ENCODE measurements at regions not wholly inside any gene's neighbourhood (a gene's known extent, or its start where the extent isn't known, plus 50 kb on each side); places are given as distances from the start of the nearest gene placed in this dataset.

DNA sequence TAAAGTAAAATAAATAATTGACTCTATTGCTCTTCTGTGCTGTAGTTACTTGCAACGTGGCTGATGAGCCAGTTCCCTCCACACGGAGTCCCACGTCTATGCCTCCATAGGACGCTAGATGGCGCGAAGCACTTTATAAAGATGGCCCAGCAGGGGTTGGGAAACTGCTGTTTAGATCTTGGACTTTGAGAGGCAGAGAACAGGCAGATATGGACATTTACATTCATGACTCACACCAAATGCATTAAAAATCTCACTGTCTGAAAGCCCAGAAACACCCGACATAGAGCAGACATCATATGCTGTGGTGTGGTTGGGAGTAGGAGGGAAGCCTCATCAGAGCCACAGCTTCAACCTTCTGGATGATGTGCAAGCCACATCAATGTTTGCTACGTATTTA is 643.1 kb upstream of the ARGLU1 start:
- TF ChIP-seq, protein P1, sequence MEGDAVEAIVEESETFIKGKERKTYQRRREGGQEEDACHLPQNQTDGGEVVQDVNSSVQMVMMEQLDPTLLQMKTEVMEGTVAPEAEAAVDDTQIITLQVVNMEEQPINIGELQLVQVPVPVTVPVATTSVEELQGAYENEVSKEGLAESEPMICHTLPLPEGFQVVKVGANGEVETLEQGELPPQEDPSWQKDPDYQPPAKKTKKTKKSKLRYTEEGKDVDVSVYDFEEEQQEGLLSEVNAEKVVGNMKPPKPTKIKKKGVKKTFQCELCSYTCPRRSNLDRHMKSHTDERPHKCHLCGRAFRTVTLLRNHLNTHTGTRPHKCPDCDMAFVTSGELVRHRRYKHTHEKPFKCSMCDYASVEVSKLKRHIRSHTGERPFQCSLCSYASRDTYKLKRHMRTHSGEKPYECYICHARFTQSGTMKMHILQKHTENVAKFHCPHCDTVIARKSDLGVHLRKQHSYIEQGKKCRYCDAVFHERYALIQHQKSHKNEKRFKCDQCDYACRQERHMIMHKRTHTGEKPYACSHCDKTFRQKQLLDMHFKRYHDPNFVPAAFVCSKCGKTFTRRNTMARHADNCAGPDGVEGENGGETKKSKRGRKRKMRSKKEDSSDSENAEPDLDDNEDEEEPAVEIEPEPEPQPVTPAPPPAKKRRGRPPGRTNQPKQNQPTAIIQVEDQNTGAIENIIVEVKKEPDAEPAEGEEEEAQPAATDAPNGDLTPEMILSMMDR (IDR thresholded peaks at IDR 0.05; ENCODE audit: insufficient read depth in 1 of 2, low read depth in 1 of 2, low read length in 1 of 2, severe bottlenecking in 1 of 2, unreplicated experiment in 1 of 2) = peak; percentile 86 to 97
- Histone ChIP-seq H3K27me3 (replicated peaks; ENCODE audit: control insufficient read depth, insufficient read depth, low read length) (0 out of 2 replicates have a peak, but pooled peaks cover 2% of the 10 kb centered on the region), H3K36me3 (ENCODE audit: control insufficient read depth, insufficient read depth, low read length) (no peaks in the 10 kb centered on the region), H3K9me3 (no peaks in the 10 kb centered on the region), H3K4me1 (no peaks in the 10 kb centered on the region), H3K4me3 (ENCODE audit: low read depth, low read length) (no peak overlapping the region)
- Mint-ChIP-seq H3K4me3 (ENCODE audit: unreplicated experiment) (no peak overlapping the region), H3K4me1 (ENCODE audit: low read depth, unreplicated experiment) (peaks cover 12% of the 10 kb centered on the region), H3K27me3 (ENCODE audit: insufficient read depth, unreplicated experiment) (peaks cover 16% of the 10 kb centered on the region), H3K9me3 (ENCODE audit: unreplicated experiment) (no peaks in the 10 kb centered on the region), H3K36me3 (ENCODE audit: insufficient read depth, unreplicated experiment) (no peaks in the 10 kb centered on the region), H3K27ac (ENCODE audit: unreplicated experiment) (no peak overlapping the region)
- DNase-seq = peak; percentile 79 to 81
- BruUV-seq (replicated peaks) = no TSS peak
- intact Hi-C loops (cut with micrococcal nuclease; ENCODE audit: unreplicated experiment) = loop anchor here (1.0 to 5.0 kb wide), 4 partner anchors 162 to 944 kb away; no protein-coding TSS in a partner anchor
- ChIA-PET CTCF (interaction anchor here (1.3 kb wide), 1 partner anchor 943 kb away, joined by 3 read pairs; no protein-coding TSS in a partner anchor), POLR2A (no interaction called here)

DNA sequence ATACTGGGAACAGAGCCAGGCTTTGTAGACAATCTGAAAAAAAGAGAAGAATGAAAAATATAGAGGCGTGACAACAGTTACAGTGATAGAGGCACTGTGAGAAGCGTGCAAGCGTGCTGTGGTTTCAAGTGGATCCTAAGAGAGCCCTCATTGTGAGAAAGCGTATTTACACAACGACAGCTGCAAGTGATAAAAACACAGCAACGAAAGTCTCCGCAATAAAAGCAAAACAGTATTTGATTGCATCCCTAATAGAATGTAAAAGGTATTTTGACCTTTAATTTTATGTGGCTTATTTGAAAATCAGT is 642.7 kb upstream of the ARGLU1 start:
- intact Hi-C loops (cut with micrococcal nuclease; ENCODE audit: unreplicated experiment) = loop anchor here (1.0 to 5.0 kb wide), 4 partner anchors 162 to 945 kb away; no protein-coding TSS in a partner anchor
- 0 out of 2 replicates have a peak, but pooled peaks cover 2% of the 10 kb centered on the region for H3K27me3 ChIP-seq (replicated peaks; ENCODE audit: control insufficient read depth, insufficient read depth, low read length)
- no peak overlapping the region for H3K27ac Mint-ChIP-seq (ENCODE audit: unreplicated experiment)
- H3K4me3 Mint-ChIP-seq (ENCODE audit: unreplicated experiment) = no peak overlapping the region
- TF ChIP-seq, protein P1 (IDR thresholded peaks at IDR 0.05; ENCODE audit: insufficient read depth in 1 of 2, low read depth in 1 of 2, low read length in 1 of 2, severe bottlenecking in 1 of 2, unreplicated experiment in 1 of 2) = no peak
- ChIA-PET POLR2A (no interaction called here), CTCF (no interaction called here)
- peaks cover 12% of the 10 kb centered on the region for H3K4me1 Mint-ChIP-seq (ENCODE audit: low read depth, unreplicated experiment)
- H3K4me1 ChIP-seq = no peaks in the 10 kb centered on the region
- no TSS peak for BruUV-seq (replicated peaks)
- H3K27me3 Mint-ChIP-seq (ENCODE audit: insufficient read depth, unreplicated experiment) = peaks cover 16% of the 10 kb centered on the region
- H3K36me3 Mint-ChIP-seq (ENCODE audit: insufficient read depth, unreplicated experiment) = no peaks in the 10 kb centered on the region
- no peaks in the 10 kb centered on the region for H3K36me3 ChIP-seq (ENCODE audit: control insufficient read depth, insufficient read depth, low read length)
- H3K9me3 Mint-ChIP-seq (ENCODE audit: unreplicated experiment) = no peaks in the 10 kb centered on the region
- H3K9me3 ChIP-seq = no peaks in the 10 kb centered on the region
- H3K4me3 ChIP-seq (ENCODE audit: low read depth, low read length) = no peak overlapping the region
- no peak for DNase-seq

GRCh38 chr13:107209824-107210722 is 642.1 kb upstream of the ARGLU1 start:
- no TSS peak for BruUV-seq (replicated peaks)
- no peaks in the 10 kb centered on the region for H3K9me3 Mint-ChIP-seq (ENCODE audit: unreplicated experiment)
- no peak overlapping the region for H3K27ac Mint-ChIP-seq (ENCODE audit: unreplicated experiment)
- intact Hi-C loops (cut with micrococcal nuclease; ENCODE audit: unreplicated experiment) = loop anchor here (2.0 to 10.0 kb wide), 3 partner anchors 163 to 1015 kb away; no protein-coding TSS in a partner anchor
- no peaks in the 10 kb centered on the region for H3K9me3 ChIP-seq
- ChIA-PET POLR2A (no interaction called here), CTCF (no interaction called here)
- no peak for DNase-seq
- H3K4me3 Mint-ChIP-seq (ENCODE audit: unreplicated experiment) = no peak overlapping the region
- H3K4me1 Mint-ChIP-seq (ENCODE audit: low read depth, unreplicated experiment) = peaks cover 12% of the 10 kb centered on the region
- TF ChIP-seq, protein P1 (IDR thresholded peaks at IDR 0.05; ENCODE audit: insufficient read depth in 1 of 2, low read depth in 1 of 2, low read length in 1 of 2, severe bottlenecking in 1 of 2, unreplicated experiment in 1 of 2) = no peak
- no peaks in the 10 kb centered on the region for H3K36me3 Mint-ChIP-seq (ENCODE audit: insufficient read depth, unreplicated experiment)
- no peak overlapping the region for H3K4me3 ChIP-seq (ENCODE audit: low read depth, low read length)
- no peaks in the 10 kb centered on the region for H3K4me1 ChIP-seq
- peaks cover 19% of the 10 kb centered on the region for H3K27me3 Mint-ChIP-seq (ENCODE audit: insufficient read depth, unreplicated experiment)
- H3K36me3 ChIP-seq (ENCODE audit: control insufficient read depth, insufficient read depth, low read length) = no peaks in the 10 kb centered on the region
- 0 out of 2 replicates have a peak, but pooled peaks cover 2% of the 10 kb centered on the region for H3K27me3 ChIP-seq (replicated peaks; ENCODE audit: control insufficient read depth, insufficient read depth, low read length)
